Vagina (tissue), 2 donors: ENCODE measurements at regions not wholly inside any gene's neighbourhood (a gene's known extent, or its start where the extent isn't known, plus 50 kb on each side); places are given as distances from the start of the nearest gene placed in this dataset.

Experiments used
- DNase-seq, 2 donors: peaks; one replicate each; pipeline ENCODE4 v3.0.0-alpha.2; 2017; ENCODE audit errors: extremely low spot score in 2 of 2
- H3K27ac ChIP-seq: fragments of 200-600 bp; sonication (generic); one replicate; pipeline ENCODE4 v1.5.1; 2019
- H3K27me3 ChIP-seq: fragments of 200-600 bp; sonication (generic); one replicate; pipeline ENCODE4 v1.5.1; 2019
- H3K36me3 ChIP-seq, 2 donors: fragments of 200-600 bp; sonication (generic); one replicate each; pipeline ENCODE4 v1.5.1; 2017 to 2019
- H3K4me1 ChIP-seq: fragments of 200-600 bp; sonication (generic); one replicate; pipeline ENCODE4 v1.5.1; 2019
- H3K4me3 ChIP-seq, 2 donors: fragments of 200-600 bp; sonication (generic); 1 replicate in 1 of 2; 2 replicates in 1 of 2; pipeline ENCODE4 v1.5.1; 2016 to 2019
- H3K9me3 ChIP-seq: fragments of 200-600 bp; sonication (generic); one replicate; pipeline ENCODE4 v1.5.1; 2019
- POLR2A ChIP-seq, 2 donors: fragments of 450-650 bp; IDR thresholded peaks; one replicate each; pipeline ENCODE4 v1.6.1; 2017; ENCODE audit warnings: antibody characterized with exemption in 2 of 2, mild to moderate bottlenecking in 2 of 2, moderate library complexity in 2 of 2
- POLR2AphosphoS5 ChIP-seq, 2 donors: sonication (generic); formaldehyde crosslinking; IDR thresholded peaks; one replicate each; pipeline ENCODE4 v1.9.0; 2017; ENCODE audit warnings: antibody characterized with exemption in 2 of 2, mild to moderate bottlenecking in 2 of 2, low read depth in 1 of 2; ENCODE audit not compliant: insufficient read depth in 1 of 2
- intact Hi-C: fragments of 100-400 bp; cut with DNase I; formaldehyde crosslinking; loops from one replicate; pipeline ENCODE4 v1.15.1; 2023
- TF ChIP-seq, protein P1 (sequence below), 3 experiments: fragments of 450-650 bp in 2 of 3; fragments of 200-600 bp in 1 of 3; sonication (generic) in 1 of 3; IDR thresholded peaks; one replicate each; pipeline ENCODE4 v1.5.1; 2017 to 2019; ENCODE audit warnings: antibody characterized with exemption in 3 of 3, mild to moderate bottlenecking in 2 of 3, moderate library complexity in 2 of 3

DNA sequence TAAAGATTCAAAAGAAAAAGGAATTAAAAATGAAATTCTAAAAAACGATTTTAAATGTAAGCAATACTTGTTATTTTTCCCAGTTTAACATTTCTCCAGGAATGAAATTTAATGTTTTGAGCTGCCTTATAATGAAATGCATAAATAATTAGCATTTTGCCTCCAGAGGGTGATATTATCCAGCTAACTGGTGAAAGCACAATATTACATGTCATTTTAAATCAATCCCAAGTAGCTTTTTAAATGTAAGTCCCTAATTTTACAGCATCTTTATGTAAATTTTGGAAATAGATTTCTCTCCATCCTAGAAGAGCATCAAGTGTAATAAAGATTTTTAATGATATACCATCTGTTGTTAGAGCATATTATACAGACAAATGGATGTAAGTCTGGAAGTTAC lies 139.1 kb upstream of the P2RY1 start:
- Histone ChIP-seq H3K27ac (no peak overlapping the region), H3K4me3 (no peak overlapping the region), H3K4me1 (no peaks in the 10 kb centered on the region), H3K9me3 (no peaks in the 10 kb centered on the region), H3K27me3 (no peaks in the 10 kb centered on the region), H3K36me3 (no peaks in the 10 kb centered on the region)
- DNase-seq: no peak
- intact Hi-C loops: no loop called here
- TF ChIP-seq POLR2AphosphoS5 (IDR thresholded peaks at IDR 0.05; ENCODE audit: insufficient read depth in 1 of 2, low read depth in 1 of 2): no peak
- no peak for TF ChIP-seq POLR2A (IDR thresholded peaks at IDR 0.05)
- TF ChIP-seq, protein P1, sequence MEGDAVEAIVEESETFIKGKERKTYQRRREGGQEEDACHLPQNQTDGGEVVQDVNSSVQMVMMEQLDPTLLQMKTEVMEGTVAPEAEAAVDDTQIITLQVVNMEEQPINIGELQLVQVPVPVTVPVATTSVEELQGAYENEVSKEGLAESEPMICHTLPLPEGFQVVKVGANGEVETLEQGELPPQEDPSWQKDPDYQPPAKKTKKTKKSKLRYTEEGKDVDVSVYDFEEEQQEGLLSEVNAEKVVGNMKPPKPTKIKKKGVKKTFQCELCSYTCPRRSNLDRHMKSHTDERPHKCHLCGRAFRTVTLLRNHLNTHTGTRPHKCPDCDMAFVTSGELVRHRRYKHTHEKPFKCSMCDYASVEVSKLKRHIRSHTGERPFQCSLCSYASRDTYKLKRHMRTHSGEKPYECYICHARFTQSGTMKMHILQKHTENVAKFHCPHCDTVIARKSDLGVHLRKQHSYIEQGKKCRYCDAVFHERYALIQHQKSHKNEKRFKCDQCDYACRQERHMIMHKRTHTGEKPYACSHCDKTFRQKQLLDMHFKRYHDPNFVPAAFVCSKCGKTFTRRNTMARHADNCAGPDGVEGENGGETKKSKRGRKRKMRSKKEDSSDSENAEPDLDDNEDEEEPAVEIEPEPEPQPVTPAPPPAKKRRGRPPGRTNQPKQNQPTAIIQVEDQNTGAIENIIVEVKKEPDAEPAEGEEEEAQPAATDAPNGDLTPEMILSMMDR (IDR thresholded peaks at IDR 0.05): no peak

DNA sequence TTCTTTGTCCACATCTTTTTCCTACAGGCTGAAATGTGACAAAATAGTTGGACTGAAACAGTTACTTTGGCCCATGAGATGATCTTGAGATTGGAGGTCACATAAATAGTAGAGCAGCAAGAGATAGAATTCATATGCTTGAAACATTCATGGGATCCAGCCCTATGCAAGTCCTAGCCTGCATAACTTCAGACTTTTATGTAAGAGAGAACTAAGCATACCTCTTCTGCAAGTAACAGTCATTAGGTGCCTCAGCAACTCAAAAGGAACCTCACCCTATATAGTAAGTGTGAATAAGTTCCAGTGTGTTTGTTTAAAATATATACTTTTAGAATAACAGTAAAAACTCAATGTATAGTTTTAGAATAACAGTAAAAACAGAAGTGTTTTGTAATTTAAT lies 138.0 kb upstream of the P2RY1 start:
- Histone ChIP-seq H3K36me3 (no peaks in the 10 kb centered on the region), H3K4me3 (no peak overlapping the region), H3K4me1 (no peaks in the 10 kb centered on the region), H3K9me3 (no peaks in the 10 kb centered on the region), H3K27ac (no peak overlapping the region), H3K27me3 (no peaks in the 10 kb centered on the region)
- TF ChIP-seq, protein P1 (IDR thresholded peaks at IDR 0.05): no peak
- TF ChIP-seq POLR2A (IDR thresholded peaks at IDR 0.05) (no peak), POLR2AphosphoS5 (IDR thresholded peaks at IDR 0.05; ENCODE audit: insufficient read depth in 1 of 2, low read depth in 1 of 2) (no peak)
- no peak for DNase-seq
- intact Hi-C loops: no loop called here

DNA sequence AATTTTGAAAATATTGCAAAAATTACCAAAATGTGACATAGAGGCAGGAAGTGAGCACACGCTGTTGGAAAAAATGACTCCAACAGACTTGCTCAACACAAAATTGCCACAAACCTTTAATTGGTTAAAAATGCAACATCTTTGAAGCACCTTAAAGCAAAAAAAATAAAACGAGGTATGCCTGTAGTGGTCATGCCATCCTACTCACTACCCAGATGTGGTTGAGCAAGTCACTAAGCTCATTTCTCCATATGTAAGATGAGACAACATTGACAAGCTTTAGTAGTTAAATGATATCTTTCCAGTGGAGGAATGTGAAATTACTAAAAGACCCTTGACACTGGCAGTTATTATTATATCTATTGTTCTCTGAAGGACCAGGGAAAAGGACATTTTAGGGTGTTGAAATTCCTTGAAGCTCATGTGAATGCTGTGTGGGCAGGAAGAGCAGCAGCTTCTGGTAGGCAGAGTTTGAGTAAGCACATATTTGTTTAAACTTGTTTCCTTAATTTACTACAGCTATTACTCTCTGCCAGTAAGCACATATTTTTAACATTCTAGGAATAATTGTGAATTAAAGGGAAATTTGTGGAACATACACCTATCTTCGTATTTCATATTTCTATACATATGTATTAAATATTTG lies 131.6 kb upstream of the P2RY1 start:
- no peak overlapping the region for H3K27ac ChIP-seq
- TF ChIP-seq, protein P1 (IDR thresholded peaks at IDR 0.05): no peak
- no peak for TF ChIP-seq POLR2A (IDR thresholded peaks at IDR 0.05)
- no peak for TF ChIP-seq POLR2AphosphoS5 (IDR thresholded peaks at IDR 0.05; ENCODE audit: insufficient read depth in 1 of 2, low read depth in 1 of 2)
- DNase-seq: no peak
- no peak overlapping the region for H3K4me3 ChIP-seq
- no peaks in the 10 kb centered on the region for H3K27me3 ChIP-seq
- intact Hi-C loops: no loop called here
- no peaks in the 10 kb centered on the region for H3K9me3 ChIP-seq
- no peaks in the 10 kb centered on the region for H3K36me3 ChIP-seq
- no peaks in the 10 kb centered on the region for H3K4me1 ChIP-seq

DNA sequence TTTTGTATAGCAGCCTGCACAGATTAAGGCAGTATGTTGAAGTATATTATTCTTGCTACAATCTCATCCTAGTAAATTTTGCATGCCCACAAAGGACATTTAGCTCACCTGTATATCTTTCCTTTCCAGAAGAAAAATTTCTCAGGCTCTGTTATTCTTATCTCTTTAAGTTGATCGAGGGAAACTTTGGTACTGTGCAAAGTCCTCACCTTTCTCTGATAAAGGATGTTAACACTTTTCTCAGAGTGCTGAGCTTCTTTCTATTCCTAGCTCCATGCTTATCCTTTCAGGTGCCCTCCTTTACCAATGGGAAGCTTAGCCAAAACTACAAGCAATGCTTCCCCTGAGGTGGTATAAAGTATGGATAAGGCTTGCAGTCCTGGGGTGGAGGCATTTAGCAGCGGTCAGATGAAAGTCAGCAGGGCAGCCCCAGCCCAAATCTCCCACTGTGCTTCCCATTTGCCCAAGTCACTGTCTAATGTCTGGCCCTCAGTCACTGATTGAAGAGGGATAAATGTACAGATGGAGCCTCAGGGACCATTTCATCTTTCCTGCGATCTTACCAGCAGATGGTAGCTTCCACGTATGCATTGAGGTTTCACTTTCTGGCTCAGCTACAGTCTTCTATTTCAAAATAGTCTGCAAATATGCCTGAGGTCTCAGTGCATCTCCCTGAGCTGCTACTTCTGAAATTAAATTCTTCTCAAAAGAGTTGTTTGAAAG lies 127.8 kb upstream of the P2RY1 start:
- TF ChIP-seq, protein P1 (IDR thresholded peaks at IDR 0.05): no peak
- TF ChIP-seq POLR2A (IDR thresholded peaks at IDR 0.05): no peak
- TF ChIP-seq POLR2AphosphoS5 (IDR thresholded peaks at IDR 0.05; ENCODE audit: insufficient read depth in 1 of 2, low read depth in 1 of 2): no peak
- H3K36me3 ChIP-seq: no peaks in the 10 kb centered on the region
- no peak for DNase-seq
- H3K27ac ChIP-seq: no peak overlapping the region
- H3K4me1 ChIP-seq: no peaks in the 10 kb centered on the region
- H3K27me3 ChIP-seq: no peaks in the 10 kb centered on the region
- no peak overlapping the region for H3K4me3 ChIP-seq
- intact Hi-C loops: no loop called here
- H3K9me3 ChIP-seq: no peaks in the 10 kb centered on the region

DNA sequence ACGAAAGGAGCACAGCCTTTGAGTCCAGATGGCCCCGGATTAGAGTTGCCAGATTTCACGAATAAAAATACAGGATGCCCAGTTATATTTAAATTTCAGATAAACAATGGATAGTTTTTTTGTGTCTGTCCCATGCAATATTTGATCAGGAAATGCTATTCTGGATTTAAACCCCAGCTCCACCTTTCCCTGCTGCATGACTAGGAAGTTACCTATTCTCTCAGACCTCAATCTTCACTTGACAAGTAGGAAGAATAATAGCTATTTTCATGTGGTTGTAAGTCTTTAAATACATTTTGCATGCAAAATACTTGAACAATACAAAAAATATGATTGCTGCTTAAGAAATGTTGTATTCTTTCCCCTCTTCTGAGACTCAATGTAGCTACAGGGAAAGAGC lies 125.3 kb upstream of the P2RY1 start:
- DNase-seq: no peak
- no peak overlapping the region for H3K4me3 ChIP-seq
- no peaks in the 10 kb centered on the region for H3K36me3 ChIP-seq
- H3K27me3 ChIP-seq: no peaks in the 10 kb centered on the region
- no peaks in the 10 kb centered on the region for H3K9me3 ChIP-seq
- H3K27ac ChIP-seq: no peak overlapping the region
- H3K4me1 ChIP-seq: no peaks in the 10 kb centered on the region
- intact Hi-C loops: no loop called here
- TF ChIP-seq, protein P1 (IDR thresholded peaks at IDR 0.05): no peak
- TF ChIP-seq POLR2A (IDR thresholded peaks at IDR 0.05) (no peak), POLR2AphosphoS5 (IDR thresholded peaks at IDR 0.05; ENCODE audit: insufficient read depth in 1 of 2, low read depth in 1 of 2) (no peak)
